Endothelial cell of umbilical vein (primary cell): ENCODE measurements at regions not wholly inside any gene's neighbourhood (a gene's known extent, or its start where the extent isn't known, plus 50 kb on each side); places are given as distances from the start of the nearest gene placed in this dataset.

ENCODE experiments used
- BruUV-seq: library from RNA; stranded (reverse); fragments of 400-500 nt; replicated peaks from 2 replicates; lab custom pipeline; 2021; lab: Mats Ljungman, UMichigan
- CTCF ChIA-PET: fragments of 300-600, 350-600 bp; sonication (Branson Sonifier 250); formaldehyde crosslinking; loops from one replicate; lab custom pipeline; 2021; ENCODE audit warnings: antibody characterized with exemption, inconsistent platforms; lab: Charles Lee
- POLR2A ChIA-PET: fragments of 300-600, 350-600 bp; sonication (Branson Sonifier 250); formaldehyde crosslinking; loops from one replicate; lab custom pipeline; 2021; ENCODE audit warnings: antibody characterized with exemption, inconsistent platforms; lab: Charles Lee
- DNase-seq: peaks from one replicate; pipeline ENCODE4 v3.0.0-alpha.2; 2011; ENCODE audit warnings: low read depth, low spot score
- FAIRE-seq: peaks from 2 replicates; lab custom pipeline; 2011; peaks lifted over from hg19 to GRCh38; lab: Jason Lieb, UNC
- H2AFZ ChIP-seq: 2 replicates; pipeline ENCODE4 v1.6.0; 2012; ENCODE audit warnings: low read depth, low read length, control low read depth, inconsistent platforms
- H3K27ac ChIP-seq: 2 replicates; pipeline ENCODE4 v1.5.1; 2011; ENCODE audit warnings: low read depth, mild to moderate bottlenecking, control low read depth, low read length, moderate library complexity; ENCODE audit not compliant: insufficient read depth
- H3K27me3 ChIP-seq, 2 experiments: 2 replicates each; pipeline versions ENCODE4 v1.6.0 to v1.6.1; 2011; ENCODE audit warnings: low read length in 2 of 2, mixed read lengths in 1 of 2; ENCODE audit not compliant: control insufficient read depth in 2 of 2, insufficient read depth in 2 of 2
- H3K36me3 ChIP-seq, 2 experiments: 2 replicates in 1 of 2; 3 replicates in 1 of 2; pipeline ENCODE4 v1.5.1; 2011; ENCODE audit warnings: low read length in 2 of 2, mild to moderate bottlenecking in 1 of 2, moderate library complexity in 1 of 2; ENCODE audit not compliant: control insufficient read depth in 2 of 2, insufficient read depth in 2 of 2; ENCODE audit errors: extremely low read depth in 1 of 2
- H3K4me1 ChIP-seq: 3 replicates; pipeline ENCODE4 v1.5.1; 2011; ENCODE audit warnings: mild to moderate bottlenecking, low read length; ENCODE audit not compliant: control insufficient read depth, insufficient read depth; ENCODE audit errors: extremely low read depth
- H3K4me2 ChIP-seq: 2 replicates; pipeline ENCODE4 v1.6.1; 2011; ENCODE audit warnings: low read length, control low read depth, mixed read lengths; ENCODE audit not compliant: insufficient read depth
- H3K4me3 ChIP-seq, 3 experiments: fragments of 200-600 bp in 1 of 3; sonication (generic), shearing (Covaris generic) in 1 of 3; replicated peaks in 1 of 3; 2 replicates each; pipeline ENCODE4 v1.5.1; 2011 to 2016; ENCODE audit warnings: control low read depth in 3 of 3, low read length in 3 of 3, mild to moderate bottlenecking in 2 of 3, inconsistent platforms in 1 of 3, low read depth in 1 of 3, moderate library complexity in 1 of 3; ENCODE audit not compliant: insufficient read depth in 1 of 3
- H3K79me2 ChIP-seq: 2 replicates; pipeline ENCODE4 v1.6.0; 2012; ENCODE audit warnings: low read length, inconsistent platforms; ENCODE audit not compliant: control insufficient read depth, insufficient read depth
- H3K9ac ChIP-seq: replicated peaks from 2 replicates; pipeline ENCODE3; 2011; ENCODE audit warnings: low read length, control low read depth; ENCODE audit not compliant: insufficient read depth; ENCODE audit errors: extremely low read depth
- H3K9me1 ChIP-seq: replicated peaks from 3 replicates; pipeline ENCODE4 v1.6.0; 2011; ENCODE audit warnings: mild to moderate bottlenecking, low read length; ENCODE audit not compliant: control insufficient read depth, insufficient read depth; ENCODE audit errors: extremely low read depth
- H3K9me3 ChIP-seq: replicated peaks from 2 replicates; pipeline ENCODE4 v1.5.1; 2012; ENCODE audit warnings: low read length, inconsistent platforms; ENCODE audit not compliant: control insufficient read depth, insufficient read depth
- H4K20me1 ChIP-seq: replicated peaks from 2 replicates; pipeline ENCODE3; 2011; ENCODE audit warnings: mild to moderate bottlenecking, low read length; ENCODE audit not compliant: control insufficient read depth, insufficient read depth; ENCODE audit errors: extremely low read depth
- EZH2 ChIP-seq: IDR thresholded peaks from 2 replicates; pipeline ENCODE4 v1.6.1; 2012; ENCODE audit warnings: borderline replicate concordance, low read depth, mild to moderate bottlenecking, moderate library complexity, low read length, inconsistent platforms; ENCODE audit not compliant: severe bottlenecking
- FOS ChIP-seq: IDR thresholded peaks from 2 replicates; pipeline ENCODE4 v1.6.1; 2011; ENCODE audit warnings: mild to moderate bottlenecking, low read length, moderate library complexity, borderline replicate concordance; ENCODE audit not compliant: insufficient read depth
- GATA2 ChIP-seq: IDR thresholded peaks from 2 replicates; pipeline ENCODE4 v1.7.0; 2011; ENCODE audit warnings: low read depth, mild to moderate bottlenecking, moderate library complexity, mixed read lengths, low read length; ENCODE audit not compliant: insufficient read length, insufficient read depth
- JUN ChIP-seq: IDR thresholded peaks from 2 replicates; pipeline ENCODE4 v1.6.1; 2011; ENCODE audit warnings: borderline replicate concordance, low read depth; ENCODE audit not compliant: insufficient read length, insufficient read depth
- MYC ChIP-seq: IDR thresholded peaks from one replicate; pipeline ENCODE4 v1.6.1; 2011; ENCODE audit warnings: mild to moderate bottlenecking, low read depth, low read length
- POLR2A ChIP-seq: IDR thresholded peaks from 2 replicates; pipeline ENCODE4 v1.6.1; 2012; ENCODE audit warnings: low read depth, mild to moderate bottlenecking, control low read depth, low read length
- POLR2AphosphoS5 ChIP-seq: IDR thresholded peaks from 2 replicates; pipeline ENCODE4 v1.6.1; 2012; ENCODE audit warnings: low read depth, mild to moderate bottlenecking, control low read depth, low read length, moderate library complexity; ENCODE audit not compliant: insufficient read depth
- dilution Hi-C: fragments of 300-500 bp; cut with MboI; formaldehyde crosslinking; loops from one replicate; pipeline ENCODE4 v1.15.0; 2019; ENCODE audit warnings: low sequenced_read_pairs; ENCODE audit not compliant: extremely low pct_ligation_motif_present
- intact Hi-C: fragments of 100-400 bp; cut with micrococcal nuclease; formaldehyde crosslinking; loops from one replicate; pipeline ENCODE4 v1.10.0; 2022
- TF ChIP-seq, protein P1 (sequence below): IDR thresholded peaks from 2 replicates; pipeline ENCODE4 v1.6.1; 2011; ENCODE audit not compliant: insufficient read depth, insufficient read length
- TF ChIP-seq, protein P2 (sequence below), 2 donors: IDR thresholded peaks; 1 replicate in 1 of 2; 2 replicates in 1 of 2; pipeline ENCODE4 v1.5.1; 2011; ENCODE audit warnings: low read length in 2 of 2, mild to moderate bottlenecking in 2 of 2, moderate library complexity in 2 of 2, control low read depth in 1 of 2, inconsistent platforms in 1 of 2, low read depth in 1 of 2; ENCODE audit not compliant: insufficient read depth in 1 of 2; ENCODE audit errors: extremely low read depth in 1 of 2

DNA sequence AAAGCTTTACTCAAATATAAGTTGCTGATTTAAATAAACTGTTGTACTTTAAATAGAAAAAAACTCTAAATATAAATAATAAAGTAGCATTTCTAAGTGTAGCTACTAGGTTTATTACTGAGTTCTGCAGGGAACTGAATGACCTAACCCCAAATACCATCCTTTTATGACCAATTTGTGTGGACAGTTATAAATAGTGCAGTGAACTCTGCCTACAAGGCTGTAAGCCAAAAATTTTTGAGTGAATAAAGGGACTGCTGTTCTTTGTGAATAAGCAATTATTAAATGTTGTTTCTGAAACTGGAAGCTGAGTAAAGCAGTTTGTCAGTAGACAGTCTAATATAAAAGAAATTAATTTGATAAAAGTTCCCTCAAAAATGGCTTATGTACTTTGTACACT, 90.8 kb upstream of the ELOVL5 start:
- H3K4me3 ChIP-seq: no peak overlapping the region
- BruUV-seq: no TSS peak
- H2AFZ ChIP-seq: no peak overlapping the region
- dilution Hi-C loops (no loop called here), intact Hi-C loops (no loop called here)
- POLR2A ChIA-PET: no interaction called here
- no peak overlapping the region for H3K27ac ChIP-seq
- TF ChIP-seq MYC (no peak), JUN (no peak), GATA2 (no peak), POLR2A (no peak), POLR2AphosphoS5 (no peak), FOS (no peak), EZH2 (no peak)
- TF ChIP-seq, protein P1, sequence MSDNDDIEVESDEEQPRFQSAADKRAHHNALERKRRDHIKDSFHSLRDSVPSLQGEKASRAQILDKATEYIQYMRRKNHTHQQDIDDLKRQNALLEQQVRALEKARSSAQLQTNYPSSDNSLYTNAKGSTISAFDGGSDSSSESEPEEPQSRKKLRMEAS: no peak
- TF ChIP-seq, protein P2, sequence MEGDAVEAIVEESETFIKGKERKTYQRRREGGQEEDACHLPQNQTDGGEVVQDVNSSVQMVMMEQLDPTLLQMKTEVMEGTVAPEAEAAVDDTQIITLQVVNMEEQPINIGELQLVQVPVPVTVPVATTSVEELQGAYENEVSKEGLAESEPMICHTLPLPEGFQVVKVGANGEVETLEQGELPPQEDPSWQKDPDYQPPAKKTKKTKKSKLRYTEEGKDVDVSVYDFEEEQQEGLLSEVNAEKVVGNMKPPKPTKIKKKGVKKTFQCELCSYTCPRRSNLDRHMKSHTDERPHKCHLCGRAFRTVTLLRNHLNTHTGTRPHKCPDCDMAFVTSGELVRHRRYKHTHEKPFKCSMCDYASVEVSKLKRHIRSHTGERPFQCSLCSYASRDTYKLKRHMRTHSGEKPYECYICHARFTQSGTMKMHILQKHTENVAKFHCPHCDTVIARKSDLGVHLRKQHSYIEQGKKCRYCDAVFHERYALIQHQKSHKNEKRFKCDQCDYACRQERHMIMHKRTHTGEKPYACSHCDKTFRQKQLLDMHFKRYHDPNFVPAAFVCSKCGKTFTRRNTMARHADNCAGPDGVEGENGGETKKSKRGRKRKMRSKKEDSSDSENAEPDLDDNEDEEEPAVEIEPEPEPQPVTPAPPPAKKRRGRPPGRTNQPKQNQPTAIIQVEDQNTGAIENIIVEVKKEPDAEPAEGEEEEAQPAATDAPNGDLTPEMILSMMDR (IDR thresholded peaks at IDR 0.05; ENCODE audit: extremely low read depth in 1 of 2, insufficient read depth in 1 of 2, low read depth in 1 of 2, low read length in 2 of 2): no peak
- H3K36me3 ChIP-seq: no peaks in the 10 kb centered on the region
- CTCF ChIA-PET: interaction anchor here (1.0 to 2.3 kb wide), 5 partner anchors 9 to 268 kb away, joined by 3 to 23 read pairs (median 6); no protein-coding TSS in a partner anchor
- H3K79me2 ChIP-seq: no peaks in the 10 kb centered on the region
- H3K4me2 ChIP-seq: no peak overlapping the region
- no peak for FAIRE-seq
- no peaks in the 10 kb centered on the region for H4K20me1 ChIP-seq
- no peak for DNase-seq
- H3K9me3 ChIP-seq: no peaks in the 10 kb centered on the region
- no peaks in the 10 kb centered on the region for H3K9me1 ChIP-seq
- H3K4me1 ChIP-seq: no peaks in the 10 kb centered on the region
- H3K9ac ChIP-seq: no peak overlapping the region
- peaks cover 3 to 4% of the 10 kb centered on the region in 2 experiments for H3K27me3 ChIP-seq
